Tibial nerve (tissue), 4 donors: ENCODE measurements at regions not wholly inside any gene's neighbourhood (a gene's known extent, or its start where the extent isn't known, plus 50 kb on each side); places are given as distances from the start of the nearest gene placed in this dataset.

Experiments
- EP300 ChIP-seq, 2 donors: sonication (generic); formaldehyde crosslinking; IDR thresholded peaks; one replicate each; pipeline ENCODE4 v1.6.1; 2017; ENCODE audit warnings: antibody characterized with exemption in 2 of 2, mild to moderate bottlenecking in 1 of 2
- POLR2A ChIP-seq, 2 donors: fragments of 450-650 bp; IDR thresholded peaks; one replicate each; pipeline ENCODE4 v1.6.1; 2017; ENCODE audit warnings: antibody characterized with exemption in 2 of 2, mild to moderate bottlenecking in 2 of 2, moderate library complexity in 2 of 2
- TF ChIP-seq, protein P1 (sequence below), 5 experiments: fragments of 200-600 bp in 3 of 5; fragments of 450-650 bp in 2 of 5; sonication (generic) in 3 of 5; IDR thresholded peaks; one replicate each; pipeline ENCODE4 v1.5.1; 2016 to 2019; ENCODE audit warnings: antibody characterized with exemption in 5 of 5, mild to moderate bottlenecking in 3 of 5, moderate library complexity in 2 of 5

DNA sequence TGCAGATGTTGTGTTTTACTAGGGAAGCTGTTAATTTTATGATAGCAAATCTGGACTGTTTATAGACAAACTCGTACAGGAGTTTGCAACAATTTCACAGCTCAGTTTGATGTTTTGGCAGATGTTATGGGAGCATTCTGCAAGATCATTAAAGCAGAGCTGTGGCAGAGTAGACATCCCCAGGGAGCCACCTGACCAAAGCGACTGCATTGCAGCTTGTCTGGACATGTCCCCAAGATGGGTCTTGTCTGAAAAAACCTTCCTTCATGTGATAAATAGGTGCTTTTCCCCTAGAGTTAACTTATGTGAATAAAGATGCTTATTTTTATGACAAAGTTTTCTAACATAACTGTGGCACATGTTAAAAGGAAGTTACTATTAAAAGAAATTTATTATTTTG, 91.2 kb upstream of the GPR141 start:
- TF ChIP-seq, protein P1, sequence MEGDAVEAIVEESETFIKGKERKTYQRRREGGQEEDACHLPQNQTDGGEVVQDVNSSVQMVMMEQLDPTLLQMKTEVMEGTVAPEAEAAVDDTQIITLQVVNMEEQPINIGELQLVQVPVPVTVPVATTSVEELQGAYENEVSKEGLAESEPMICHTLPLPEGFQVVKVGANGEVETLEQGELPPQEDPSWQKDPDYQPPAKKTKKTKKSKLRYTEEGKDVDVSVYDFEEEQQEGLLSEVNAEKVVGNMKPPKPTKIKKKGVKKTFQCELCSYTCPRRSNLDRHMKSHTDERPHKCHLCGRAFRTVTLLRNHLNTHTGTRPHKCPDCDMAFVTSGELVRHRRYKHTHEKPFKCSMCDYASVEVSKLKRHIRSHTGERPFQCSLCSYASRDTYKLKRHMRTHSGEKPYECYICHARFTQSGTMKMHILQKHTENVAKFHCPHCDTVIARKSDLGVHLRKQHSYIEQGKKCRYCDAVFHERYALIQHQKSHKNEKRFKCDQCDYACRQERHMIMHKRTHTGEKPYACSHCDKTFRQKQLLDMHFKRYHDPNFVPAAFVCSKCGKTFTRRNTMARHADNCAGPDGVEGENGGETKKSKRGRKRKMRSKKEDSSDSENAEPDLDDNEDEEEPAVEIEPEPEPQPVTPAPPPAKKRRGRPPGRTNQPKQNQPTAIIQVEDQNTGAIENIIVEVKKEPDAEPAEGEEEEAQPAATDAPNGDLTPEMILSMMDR (IDR thresholded peaks at IDR 0.05): no peak
- no peak for TF ChIP-seq POLR2A (IDR thresholded peaks at IDR 0.05)
- no peak for TF ChIP-seq EP300 (IDR thresholded peaks at IDR 0.05)
